ENCODE measurements at regions not wholly inside any gene's neighbourhood (a gene's known extent, or its start where the extent isn't known, plus 50 kb on each side); places are given as distances from the start of the nearest gene placed in this dataset.

GRCh38 chr5:15003511-15003920, 131.9 kb upstream of the ANKH start (continued):
- TF ChIP-seq REST (IDR thresholded peaks at IDR 0.05; ENCODE audit: borderline replicate concordance) (peak; percentile 78), REST (CRISPR knock-in tag; IDR thresholded peaks at IDR 0.05; ENCODE audit: low read depth) (no peak), KLF6 (CRISPR knock-in tag; IDR thresholded peaks at IDR 0.05; ENCODE audit: borderline replicate concordance) (no peak), TEAD1 (CRISPR knock-in tag; IDR thresholded peaks at IDR 0.05) (no peak), AFF4 (CRISPR knock-in tag; IDR thresholded peaks at IDR 0.05) (no peak), ZNF239 (CRISPR knock-in tag; IDR thresholded peaks at IDR 0.05) (no peak), ZNF184 (CRISPR knock-in tag; IDR thresholded peaks at IDR 0.05) (no peak), SMC3 (conservative IDR thresholded peaks at IDR 0.05; ENCODE audit: insufficient read depth, low read depth, low read length) (peak; percentile 65), KDM4B (IDR thresholded peaks at IDR 0.05; ENCODE audit: borderline replicate concordance in 2 of 2, low read depth in 1 of 2) (no peak), RBM25 (IDR thresholded peaks at IDR 0.05; ENCODE audit: low read depth, low read length, severe bottlenecking) (no peak), ZNF140 (CRISPR knock-in tag; IDR thresholded peaks at IDR 0.05) (no peak), ZBTB1 (CRISPR knock-in tag; IDR thresholded peaks at IDR 0.05; ENCODE audit: borderline replicate concordance, low read depth) (no peak), NELFE (IDR thresholded peaks at IDR 0.05; ENCODE audit: insufficient read depth, insufficient read length) (no peak), CEBPB (tag; IDR thresholded peaks at IDR 0.05) (no peak), PTRF (tag; IDR thresholded peaks at IDR 0.05) (no peak)
- TF ChIP-seq, protein P1, sequence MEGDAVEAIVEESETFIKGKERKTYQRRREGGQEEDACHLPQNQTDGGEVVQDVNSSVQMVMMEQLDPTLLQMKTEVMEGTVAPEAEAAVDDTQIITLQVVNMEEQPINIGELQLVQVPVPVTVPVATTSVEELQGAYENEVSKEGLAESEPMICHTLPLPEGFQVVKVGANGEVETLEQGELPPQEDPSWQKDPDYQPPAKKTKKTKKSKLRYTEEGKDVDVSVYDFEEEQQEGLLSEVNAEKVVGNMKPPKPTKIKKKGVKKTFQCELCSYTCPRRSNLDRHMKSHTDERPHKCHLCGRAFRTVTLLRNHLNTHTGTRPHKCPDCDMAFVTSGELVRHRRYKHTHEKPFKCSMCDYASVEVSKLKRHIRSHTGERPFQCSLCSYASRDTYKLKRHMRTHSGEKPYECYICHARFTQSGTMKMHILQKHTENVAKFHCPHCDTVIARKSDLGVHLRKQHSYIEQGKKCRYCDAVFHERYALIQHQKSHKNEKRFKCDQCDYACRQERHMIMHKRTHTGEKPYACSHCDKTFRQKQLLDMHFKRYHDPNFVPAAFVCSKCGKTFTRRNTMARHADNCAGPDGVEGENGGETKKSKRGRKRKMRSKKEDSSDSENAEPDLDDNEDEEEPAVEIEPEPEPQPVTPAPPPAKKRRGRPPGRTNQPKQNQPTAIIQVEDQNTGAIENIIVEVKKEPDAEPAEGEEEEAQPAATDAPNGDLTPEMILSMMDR (IDR thresholded peaks at IDR 0.05 in 2 of 3, conservative IDR thresholded peaks at IDR 0.05 in 1 of 3; ENCODE audit: insufficient read depth in 2 of 3, low read depth in 1 of 3, low read length in 3 of 3) = peak; percentile 74 to 91 (median 81)

Data from K562 (cell line).